DMS114 treated with DMSO at 0.1 percent for 48 hours (cell line): ENCODE measurements at regions not wholly inside any gene's neighbourhood (a gene's known extent, or its start where the extent isn't known, plus 50 kb on each side); places are given as distances from the start of the nearest gene placed in this dataset.
"Not testable (repeated sequence)": the region's sequence is repeated elsewhere in the genome, so short reads cannot be mapped to it uniquely, and the experiment has no call there.

Experiments
- DNase-seq: peaks from one replicate; lab custom pipeline; 2025; ENCODE audit not compliant: unreplicated experiment; lab: John Stamatoyannopoulos, UW

GRCh38 chr5:98031036-98031435, 742.4 kb upstream of the RGMB start:
- DNase-seq, result not testable (repeated sequence)

- no peak for DNase-seq
Observed at GRCh38 chr5:98031496-98031895, 742.0 kb upstream of the RGMB start.

- no peak for DNase-seq
Observed at GRCh38 chr5:98031926-98032325, 741.5 kb upstream of the RGMB start.

- DNase-seq, result no peak
Observed at GRCh38 chr5:98041661-98042060, 731.8 kb upstream of the RGMB start.

- DNase-seq, result no peak
Observed at GRCh38 chr5:98042521-98042920, 730.9 kb upstream of the RGMB start.

GRCh38 chr5:98042961-98043360, 730.5 kb upstream of the RGMB start:
- DNase-seq, result no peak

GRCh38 chr5:98050583-98050982, 722.9 kb upstream of the RGMB start:
- no peak for DNase-seq

GRCh38 chr5:98053170-98053569, 720.3 kb upstream of the RGMB start:
- no peak for DNase-seq

- DNase-seq, result no peak
Observed at GRCh38 chr5:98060148-98060547, 713.3 kb upstream of the RGMB start.

GRCh38 chr5:98064118-98064685, 709.3 kb upstream of the RGMB start:
- no peak for DNase-seq

GRCh38 chr5:98065261-98065909, 708.1 kb upstream of the RGMB start:
- DNase-seq, result no peak

- no peak for DNase-seq
Observed at GRCh38 chr5:98066910-98067309, 706.6 kb upstream of the RGMB start.

- DNase-seq, result no peak
Observed at GRCh38 chr5:98069876-98070512, 703.5 kb upstream of the RGMB start.

GRCh38 chr5:98072921-98073320, 700.5 kb upstream of the RGMB start:
- DNase-seq, result no peak

GRCh38 chr5:98076501-98076900, 697.0 kb upstream of the RGMB start:
- DNase-seq, result no peak

GRCh38 chr5:98085593-98085992, 687.9 kb upstream of the RGMB start:
- DNase-seq, result no peak

GRCh38 chr5:98095072-98095471, 678.4 kb upstream of the RGMB start:
- no peak for DNase-seq

GRCh38 chr5:98096155-98096554, 677.3 kb upstream of the RGMB start:
- DNase-seq, result no peak

- no peak for DNase-seq
Observed at GRCh38 chr5:98099448-98100105, 673.9 kb upstream of the RGMB start.

- DNase-seq, result no peak
Observed at GRCh38 chr5:98101131-98101530, 672.3 kb upstream of the RGMB start.

- no peak for DNase-seq
Observed at GRCh38 chr5:98102936-98103335, 670.5 kb upstream of the RGMB start.

GRCh38 chr5:98103807-98104206, 669.7 kb upstream of the RGMB start:
- no peak for DNase-seq
